ENCODE measurements at regions not wholly inside any gene's neighbourhood (a gene's known extent, or its start where the extent isn't known, plus 50 kb on each side); places are given as distances from the start of the nearest gene placed in this dataset.
"Not testable (repeated sequence)": the region's sequence is repeated elsewhere in the genome, so short reads cannot be mapped to it uniquely, and the experiment has no call there.

GRCh38 chr4:30461218-30461617 lies 259.0 kb upstream of the PCDH7 start:
- DNase-seq = no peak

GRCh38 chr4:30462445-30463090 lies 257.6 kb upstream of the PCDH7 start:
- no peak for DNase-seq

- DNase-seq = no peak
Observed at GRCh38 chr4:30471861-30472260, 248.3 kb upstream of the PCDH7 start.

GRCh38 chr4:30473225-30473624 lies 246.9 kb upstream of the PCDH7 start:
- no peak for DNase-seq

- DNase-seq = no peak
Observed at GRCh38 chr4:30495251-30495650, 224.9 kb upstream of the PCDH7 start.

GRCh38 chr4:30495651-30496310 lies 224.4 kb upstream of the PCDH7 start:
- no peak for DNase-seq

- no peak for DNase-seq
Observed at GRCh38 chr4:30511751-30512150, 208.4 kb upstream of the PCDH7 start.

- no peak for DNase-seq
Observed at GRCh38 chr4:30518211-30518610, 202.0 kb upstream of the PCDH7 start.

GRCh38 chr4:30525662-30526315 lies 194.4 kb upstream of the PCDH7 start:
- DNase-seq = no peak

GRCh38 chr4:30535255-30535654 lies 184.9 kb upstream of the PCDH7 start:
- DNase-seq = no peak

GRCh38 chr4:30536231-30536630 lies 183.9 kb upstream of the PCDH7 start:
- DNase-seq = no peak

GRCh38 chr4:30537456-30537855 lies 182.7 kb upstream of the PCDH7 start:
- no peak for DNase-seq

- DNase-seq = no peak
Observed at GRCh38 chr4:30538794-30539193, 181.4 kb upstream of the PCDH7 start.

GRCh38 chr4:30543057-30543456 lies 177.1 kb upstream of the PCDH7 start:
- DNase-seq = no peak

- no peak for DNase-seq
Observed at GRCh38 chr4:30553151-30553550, 167.0 kb upstream of the PCDH7 start.

GRCh38 chr4:30553706-30554105 lies 166.5 kb upstream of the PCDH7 start:
- DNase-seq = no peak

- no peak for DNase-seq
Observed at GRCh38 chr4:30555775-30556174, 164.4 kb upstream of the PCDH7 start.

- DNase-seq = no peak
Observed at GRCh38 chr4:30559481-30559880, 160.7 kb upstream of the PCDH7 start.

GRCh38 chr4:30586850-30587249 lies 133.3 kb upstream of the PCDH7 start:
- DNase-seq = no peak

- not testable (repeated sequence) for DNase-seq
Observed at GRCh38 chr4:30589669-30590068, 130.5 kb upstream of the PCDH7 start.

- no peak for DNase-seq
Observed at GRCh38 chr4:30600246-30601017, 119.7 kb upstream of the PCDH7 start.

GRCh38 chr4:30601070-30601865 lies 118.9 kb upstream of the PCDH7 start:
- DNase-seq = no peak
